Heart left ventricle (tissue), 13 donors: ENCODE measurements at regions not wholly inside any gene's neighbourhood (a gene's known extent, or its start where the extent isn't known, plus 50 kb on each side); places are given as distances from the start of the nearest gene placed in this dataset.

Experiments
- CTCF ChIP-seq, 12 donors: fragments of 200-600 bp; sonication (generic) in 4 of 12; IDR thresholded peaks; one replicate each; pipeline versions ENCODE4 v1.5.0 to v1.8.0; 2018 to 2022; ENCODE audit warnings: antibody characterized with exemption in 12 of 12, mild to moderate bottlenecking in 5 of 12
- POLR2A ChIP-seq, 2 donors: fragments of 450-650 bp; IDR thresholded peaks; one replicate each; pipeline ENCODE4 v1.6.1; 2017; ENCODE audit warnings: antibody characterized with exemption in 2 of 2, mild to moderate bottlenecking in 2 of 2, moderate library complexity in 2 of 2
- donor health status: ischemic (EF 13 %, LVEDD 7.1; RV severe dilation, severe dysfunction).
- donor health status: DM: no; HTN: yes; CAD: no.
- donor health status: DM: no; HTN: no; CAD: no.
- donor health status: ischemic (EF 25% LVEDD 6.9; RV normal size, moderate dysfunction).
- donor health status: ischemic (EF 25% LVEDD 5.7; RV mildly dilated, moderate dysfunction).
- donor health status: ischemic (EF 35%, LVEDD 5.7; RV mildly dilated, moderate dysfunction).
- donor health status: nonischemic (EF 11% LVEDD 7.7; RV severe dilation, severe dysfunction).
- donor health status: DM: yes; HTN: yes; CAD: no.
- donor health status: PGD.
- donor health status: ischemic (EF 29% LVEDD 5.4; RV normal size, mild dysfunction).
- donor health status: nonischemic (EF 23%, LVEDD 6.1; RV moderate dilation, normal function).

DNA sequence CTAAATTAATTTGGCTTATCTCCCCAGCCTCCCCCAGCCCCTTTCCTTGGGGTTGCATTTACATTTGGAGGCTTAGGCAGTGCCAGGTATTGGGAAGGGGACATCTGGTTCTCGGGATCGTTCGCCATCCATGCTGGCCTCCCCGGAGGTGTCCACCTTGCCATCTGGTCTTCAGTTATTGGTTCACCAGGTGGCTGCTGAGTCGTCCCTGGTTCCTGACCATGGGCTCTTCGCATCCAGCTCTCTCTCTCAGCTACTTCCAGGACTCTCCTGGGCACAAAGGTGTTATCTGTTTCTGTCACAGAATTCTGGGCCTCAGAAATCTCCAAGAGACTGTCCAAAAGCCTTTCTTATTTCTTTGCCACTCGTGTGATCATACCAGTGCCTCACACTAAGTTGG is 75.4 kb upstream of the SCOC start:
- TF ChIP-seq CTCF (IDR thresholded peaks at IDR 0.05) (no peak), POLR2A (IDR thresholded peaks at IDR 0.05) (no peak)
